T-helper 17 cell (primary cell): ENCODE measurements at regions not wholly inside any gene's neighbourhood (a gene's known extent, or its start where the extent isn't known, plus 50 kb on each side); places are given as distances from the start of the nearest gene placed in this dataset.
"Not testable (repeated sequence)": the region's sequence is repeated elsewhere in the genome, so short reads cannot be mapped to it uniquely, and the experiment has no call there.

Source experiments
- ATAC-seq: fragments of 150-1000 bp; cut with Tn5 transposase; 2 replicates; pipeline ENCODE4 v1.10.0; 2021; ENCODE audit warnings: mild to moderate bottlenecking, moderate library complexity
- DNase-seq, 3 donors: peaks; one replicate each; pipeline versions ENCODE4 v3.0.0 to v3.0.0-alpha.2; 2020 to 2021
- H3K9me3 ChIP-seq: one replicate; pipeline ENCODE4 v1.7.0; 2013; ENCODE audit warnings: low read length, mild to moderate bottlenecking; ENCODE audit not compliant: control insufficient read depth, poor library complexity, severe bottlenecking
- H3K27ac Mint-ChIP-seq: one replicate; pipeline ENCODE4 v1.8.0; 2022; ENCODE audit warnings: mild to moderate bottlenecking, moderate library complexity, mixed read lengths
- H3K27me3 Mint-ChIP-seq: one replicate; pipeline ENCODE4 v1.8.0; 2022; ENCODE audit warnings: mixed read lengths
- H3K36me3 Mint-ChIP-seq: one replicate; pipeline ENCODE4 v1.8.0; 2022; ENCODE audit warnings: low read depth, mixed read lengths
- H3K4me1 Mint-ChIP-seq: one replicate; pipeline ENCODE4 v1.8.0; 2022; ENCODE audit warnings: mild to moderate bottlenecking, mixed read lengths
- H3K4me3 Mint-ChIP-seq: one replicate; pipeline ENCODE4 v1.8.0; 2022; ENCODE audit warnings: mild to moderate bottlenecking, moderate library complexity, mixed read lengths

DNA sequence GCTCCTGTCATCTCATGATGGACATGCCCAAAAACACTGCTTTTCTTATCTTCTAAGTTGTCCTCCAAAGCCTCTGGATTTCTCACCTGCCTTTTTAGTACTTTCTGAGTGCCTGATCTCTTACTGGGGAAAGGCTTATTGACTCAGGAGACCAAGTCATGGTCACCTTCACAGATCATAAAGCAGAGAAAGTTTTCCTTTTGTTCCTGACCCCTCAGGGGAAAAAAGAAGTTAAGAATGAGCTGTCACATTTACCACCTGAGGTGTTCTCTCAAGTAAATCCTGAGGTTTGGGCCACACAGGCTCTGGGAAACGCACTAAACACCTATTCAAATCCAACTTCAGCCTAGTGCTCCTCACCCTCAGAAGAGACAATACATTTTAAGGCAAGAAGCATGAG lies 119.3 kb upstream of the ALG10B start:
- not testable (repeated sequence) for H3K4me1 Mint-ChIP-seq, ATAC-seq, H3K27ac Mint-ChIP-seq, H3K36me3 Mint-ChIP-seq, H3K4me3 Mint-ChIP-seq, H3K27me3 Mint-ChIP-seq, DNase-seq, H3K9me3 ChIP-seq

DNA sequence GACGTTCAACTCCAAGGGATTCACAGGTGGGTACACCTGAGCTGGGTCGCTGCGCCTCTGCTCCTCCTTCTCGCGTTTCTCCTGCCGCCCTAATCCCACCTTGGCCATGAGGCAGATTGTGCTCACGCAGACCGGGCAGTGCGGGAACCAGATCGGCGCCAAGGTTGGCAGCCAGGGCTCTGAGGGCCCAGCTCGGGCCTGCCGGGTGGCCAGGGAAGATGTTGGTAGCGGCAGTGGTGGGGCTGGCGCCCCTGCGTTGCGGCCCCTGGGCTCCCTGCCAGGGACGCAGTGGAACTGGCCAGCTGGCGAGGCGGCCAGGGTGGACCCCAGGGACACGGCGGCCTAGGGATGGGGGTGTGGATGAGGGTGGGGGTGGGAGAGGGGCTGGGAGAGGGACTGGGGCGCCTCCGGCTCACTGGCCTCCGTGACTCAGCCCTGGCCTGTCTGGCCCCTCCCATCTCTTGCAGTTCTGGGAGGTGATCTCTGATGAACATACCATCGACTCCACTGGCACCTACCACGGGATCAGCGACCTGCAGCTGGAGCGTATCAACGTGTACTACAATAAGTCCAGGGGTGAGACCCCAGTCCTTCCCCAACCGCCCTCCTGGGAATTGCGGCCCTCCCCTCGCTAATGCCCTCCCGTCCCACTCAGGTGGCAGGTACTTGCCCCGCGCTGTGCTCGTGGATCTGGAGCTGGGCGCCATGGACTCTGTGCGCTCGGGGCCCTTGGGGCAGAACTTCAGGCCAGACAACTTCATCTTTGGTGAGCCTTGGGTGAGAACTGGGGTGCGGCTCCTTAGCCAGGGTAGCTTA lies 114.9 kb upstream of the ALG10B start:
- no peaks in the 10 kb centered on the region for H3K9me3 ChIP-seq
- DNase-seq, result no peak
- no peak for ATAC-seq
- H3K27ac Mint-ChIP-seq, result no peak overlapping the region
- H3K36me3 Mint-ChIP-seq, result no peaks in the 10 kb centered on the region
- no peak overlapping the region for H3K4me3 Mint-ChIP-seq
- H3K4me1 Mint-ChIP-seq, result no peaks in the 10 kb centered on the region
- no peaks in the 10 kb centered on the region for H3K27me3 Mint-ChIP-seq

DNA sequence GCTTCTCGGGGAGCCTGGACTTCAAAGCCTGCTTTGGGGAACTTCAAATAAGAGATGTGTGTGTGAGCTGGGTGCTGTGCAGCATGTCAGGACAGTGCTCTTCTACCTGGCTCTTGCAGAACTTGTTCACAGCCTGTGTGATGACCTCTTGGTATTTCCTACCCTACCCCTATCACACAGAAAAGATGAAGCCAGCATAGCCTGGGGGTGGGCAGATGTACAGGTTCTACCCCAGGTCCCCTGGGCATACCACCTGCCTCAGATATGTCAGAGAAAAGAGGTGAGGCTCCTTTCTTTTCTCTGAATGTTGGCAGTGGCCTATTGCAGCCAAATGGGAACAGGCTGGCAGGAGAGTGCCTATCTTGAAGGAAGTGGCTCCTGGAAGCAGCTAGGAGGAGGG lies 111.7 kb upstream of the ALG10B start:
- Mint-ChIP-seq H3K27ac (no peak overlapping the region), H3K4me3 (no peak overlapping the region), H3K27me3 (no peaks in the 10 kb centered on the region), H3K36me3 (no peaks in the 10 kb centered on the region), H3K4me1 (no peaks in the 10 kb centered on the region)
- H3K9me3 ChIP-seq, result no peaks in the 10 kb centered on the region
- no peak for DNase-seq
- no peak for ATAC-seq

DNA sequence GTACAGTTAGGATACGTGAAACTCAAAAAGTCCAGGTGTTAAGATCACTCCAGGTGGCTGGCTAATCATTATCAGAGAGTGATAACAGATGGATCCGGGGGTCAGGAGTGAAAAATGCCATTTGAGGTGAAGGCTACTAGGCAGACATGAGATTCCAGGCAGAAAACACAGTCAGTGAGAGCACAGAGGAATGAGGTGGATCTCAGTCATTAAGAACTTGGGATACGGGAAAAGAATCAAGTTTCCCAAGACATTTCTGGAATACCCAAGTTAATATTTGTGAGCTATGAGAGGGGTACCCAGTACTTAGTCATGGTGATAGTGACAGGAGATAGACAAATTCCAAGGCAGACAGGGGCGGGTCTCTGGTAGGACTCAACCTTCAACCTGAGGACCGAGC lies 94.6 kb upstream of the ALG10B start:
- no peaks in the 10 kb centered on the region for H3K9me3 ChIP-seq
- Mint-ChIP-seq H3K4me3 (no peak overlapping the region), H3K27ac (no peak overlapping the region), H3K36me3 (no peaks in the 10 kb centered on the region), H3K27me3 (no peaks in the 10 kb centered on the region), H3K4me1 (no peaks in the 10 kb centered on the region)
- ATAC-seq (no peak), DNase-seq (no peak)

DNA sequence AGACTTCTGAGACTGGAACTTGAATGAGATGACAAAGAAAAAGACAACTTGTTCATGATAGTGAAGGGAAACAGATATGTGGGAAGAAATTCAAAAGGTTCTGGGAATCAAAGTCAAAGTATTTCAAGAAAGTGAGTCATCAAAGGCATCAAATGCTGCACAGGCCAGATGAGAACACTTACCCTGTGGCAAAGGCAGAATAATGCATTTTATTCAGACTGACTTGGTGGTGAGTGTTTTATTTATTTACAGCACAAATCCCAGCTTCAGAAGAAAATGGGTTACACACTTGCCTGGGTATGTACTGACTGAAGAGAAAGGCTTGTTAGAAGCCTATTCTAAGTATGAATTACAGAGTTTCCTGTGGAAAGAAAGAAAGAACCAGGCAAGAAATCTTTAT lies 78.2 kb upstream of the ALG10B start:
- H3K9me3 ChIP-seq, H3K4me1 Mint-ChIP-seq, H3K36me3 Mint-ChIP-seq, H3K27me3 Mint-ChIP-seq, H3K27ac Mint-ChIP-seq, ATAC-seq, H3K4me3 Mint-ChIP-seq, DNase-seq: not testable (repeated sequence)

DNA sequence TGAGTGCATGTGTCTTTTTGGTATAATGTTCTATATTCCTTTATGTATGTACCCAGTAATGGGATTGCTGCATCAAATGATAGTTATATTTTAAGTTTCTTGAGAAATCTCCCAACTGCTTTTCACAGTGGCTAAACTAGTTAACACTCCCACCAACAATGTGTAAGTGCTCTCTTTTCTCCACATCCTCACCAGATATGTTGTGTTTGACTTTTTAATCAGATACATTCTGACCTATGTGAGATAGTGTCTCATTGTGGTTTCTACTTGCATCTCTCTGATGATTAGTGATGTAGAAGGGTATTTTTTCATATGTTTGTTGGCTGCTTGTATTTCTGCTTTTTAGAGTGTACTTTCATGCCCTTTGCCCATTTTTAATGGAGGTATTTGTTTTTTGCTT lies 62.8 kb upstream of the ALG10B start:
- DNase-seq (no peak), ATAC-seq (no peak)
- H3K9me3 ChIP-seq, result no peaks in the 10 kb centered on the region
- no peak overlapping the region for H3K4me3 Mint-ChIP-seq
- H3K27me3 Mint-ChIP-seq, result no peaks in the 10 kb centered on the region
- no peak overlapping the region for H3K27ac Mint-ChIP-seq
- H3K4me1 Mint-ChIP-seq, result no peaks in the 10 kb centered on the region
- H3K36me3 Mint-ChIP-seq, result no peaks in the 10 kb centered on the region

DNA sequence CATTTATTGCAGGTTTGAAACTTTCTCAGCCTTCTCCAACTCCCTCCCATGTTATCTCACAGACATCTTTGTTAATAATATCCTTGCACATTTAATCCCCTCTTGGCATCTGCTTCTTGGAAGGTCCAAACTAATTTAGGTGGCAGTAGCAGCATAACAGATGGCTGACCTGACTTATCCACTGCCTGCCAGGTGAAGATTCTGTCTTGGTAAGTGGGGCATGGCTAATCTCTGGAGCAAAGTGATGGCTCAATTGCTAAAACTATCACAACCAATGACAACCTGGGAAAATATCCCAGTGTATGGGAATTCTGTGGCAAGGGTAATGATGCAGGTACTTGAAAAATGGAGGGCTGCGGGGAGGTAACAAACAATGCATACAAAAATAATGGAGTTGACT lies 58.2 kb upstream of the ALG10B start:
- no peak overlapping the region for H3K4me3 Mint-ChIP-seq
- no peak for DNase-seq
- no peaks in the 10 kb centered on the region for H3K27me3 Mint-ChIP-seq
- H3K4me1 Mint-ChIP-seq, result no peaks in the 10 kb centered on the region
- no peaks in the 10 kb centered on the region for H3K9me3 ChIP-seq
- no peak overlapping the region for H3K27ac Mint-ChIP-seq
- no peak for ATAC-seq
- no peaks in the 10 kb centered on the region for H3K36me3 Mint-ChIP-seq
